ENCODE measurements at regions not wholly inside any gene's neighbourhood (a gene's known extent, or its start where the extent isn't known, plus 50 kb on each side); places are given as distances from the start of the nearest gene placed in this dataset.
"Not testable (repeated sequence)": the region's sequence is repeated elsewhere in the genome, so short reads cannot be mapped to it uniquely, and the experiment has no call there.

DNA sequence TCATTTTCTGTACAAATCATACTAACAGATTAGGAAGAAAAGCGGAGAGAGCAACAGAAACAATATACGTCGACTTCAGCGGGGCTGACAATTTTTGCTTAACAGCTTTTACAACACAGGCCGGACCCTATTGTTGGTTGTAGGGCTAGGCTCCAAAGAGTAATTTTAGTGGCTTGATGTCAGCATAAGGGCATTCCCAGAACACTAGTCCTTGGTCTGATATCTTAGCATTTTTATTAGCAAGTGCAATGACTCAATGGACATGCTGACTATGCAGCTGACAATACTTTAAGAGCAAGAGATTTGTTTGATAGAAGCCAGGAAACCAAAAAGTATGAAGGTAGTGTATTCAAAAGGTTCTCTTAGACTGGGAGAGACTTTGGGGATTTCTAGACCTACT lies 209.9 kb downstream of the LNPK start:
- no peak for DNase-seq (ENCODE audit: low spot score)
- intact Hi-C loops (cut with DNase I), result loop anchor here (2.0 to 10.0 kb wide), 2 partner anchors 63 to 93 kb away; no protein-coding TSS in a partner anchor

DNA sequence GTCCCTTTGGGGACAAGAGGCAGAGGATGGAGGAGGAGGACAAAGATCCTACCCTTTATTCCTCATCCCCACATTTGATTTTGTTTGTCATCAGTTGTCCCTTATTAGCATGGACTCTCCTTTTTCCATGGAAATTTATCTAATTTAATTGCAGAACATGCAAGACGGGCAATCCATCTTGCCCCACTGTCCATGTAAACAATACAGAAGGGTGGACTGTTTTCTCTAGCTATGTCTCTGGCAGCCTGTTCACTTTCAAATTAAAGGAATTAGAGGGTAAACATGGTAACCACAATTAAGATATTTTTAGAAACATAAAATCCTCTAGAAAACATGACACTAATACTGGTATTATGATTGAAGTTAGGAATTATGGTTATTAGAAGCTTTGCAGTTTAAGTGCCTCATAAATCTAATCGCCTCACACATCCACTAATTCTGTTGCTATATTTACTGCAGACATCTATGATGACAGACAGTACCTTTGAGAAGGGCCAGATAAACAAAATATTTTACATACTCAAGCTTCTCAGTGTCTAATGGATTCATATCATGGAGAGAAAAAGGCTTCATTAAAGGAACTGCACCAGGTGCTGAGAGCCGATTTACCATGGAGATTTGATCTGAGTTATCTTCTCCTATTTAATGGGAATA lies 215.5 kb downstream of the LNPK start:
- intact Hi-C loops (cut with DNase I), result no loop called here
- DNase-seq (ENCODE audit: low spot score), result no peak

DNA sequence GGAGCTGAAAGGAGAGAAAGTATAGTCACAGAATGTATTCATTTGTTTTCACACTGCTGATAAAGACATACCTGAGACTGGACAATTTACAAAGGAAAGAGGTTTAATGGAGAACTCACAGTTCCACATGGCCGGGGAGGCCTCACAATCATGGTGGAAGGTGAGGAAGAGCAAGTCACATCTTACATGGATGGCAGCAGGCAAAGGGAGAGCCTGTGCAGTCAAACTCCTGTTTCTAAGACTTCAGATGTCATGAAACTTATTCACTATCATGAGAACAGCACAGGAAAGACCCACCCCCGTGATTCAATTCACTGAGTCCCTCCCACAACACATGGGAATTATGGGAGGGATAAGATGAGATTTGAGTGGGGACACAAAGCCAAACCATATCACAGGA lies 224.7 kb downstream of the LNPK start:
- DNase-seq (ENCODE audit: low spot score); intact Hi-C loops (cut with DNase I): not testable (repeated sequence)

DNA sequence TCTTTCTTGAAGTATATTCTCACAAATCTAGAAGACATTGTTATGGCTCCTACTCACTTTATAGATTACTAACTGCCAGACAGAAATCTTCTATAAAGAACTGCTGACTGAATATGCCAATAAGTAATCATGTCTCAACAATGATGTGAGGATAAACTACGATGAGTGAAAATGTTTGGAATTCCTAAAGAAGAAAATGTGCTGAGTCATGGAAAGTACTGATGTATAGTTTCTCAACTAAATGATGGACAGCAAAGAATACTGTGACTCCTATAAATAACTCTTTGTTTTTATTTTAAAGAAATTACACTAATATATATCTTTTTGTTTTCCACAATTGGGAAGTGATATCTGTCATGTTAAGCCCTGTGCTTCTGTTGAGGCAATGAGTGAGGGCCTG lies 232.9 kb downstream of the LNPK start:
- intact Hi-C loops (cut with DNase I), result no loop called here
- DNase-seq (ENCODE audit: low spot score), result no peak

DNA sequence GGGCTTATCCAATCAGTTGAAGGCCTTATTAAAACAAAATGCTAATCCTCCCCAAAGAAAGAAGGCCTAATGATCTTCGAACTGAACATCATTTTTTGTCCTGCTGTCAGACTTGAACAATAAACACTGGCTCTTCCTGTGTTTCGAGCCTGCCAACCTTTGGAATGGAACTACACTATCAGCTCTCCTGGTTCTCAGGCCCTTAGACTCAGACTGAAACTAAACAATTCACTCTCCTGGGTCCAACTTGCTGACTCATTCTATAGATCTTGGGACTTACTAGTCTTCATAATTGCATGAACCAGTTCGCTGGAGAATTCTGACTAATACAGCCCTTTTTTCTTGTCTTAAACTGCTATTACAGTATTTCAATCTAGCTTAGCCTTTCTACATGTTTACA lies 235.2 kb downstream of the LNPK start:
- no peak for DNase-seq (ENCODE audit: low spot score)
- intact Hi-C loops (cut with DNase I), result no loop called here

DNA sequence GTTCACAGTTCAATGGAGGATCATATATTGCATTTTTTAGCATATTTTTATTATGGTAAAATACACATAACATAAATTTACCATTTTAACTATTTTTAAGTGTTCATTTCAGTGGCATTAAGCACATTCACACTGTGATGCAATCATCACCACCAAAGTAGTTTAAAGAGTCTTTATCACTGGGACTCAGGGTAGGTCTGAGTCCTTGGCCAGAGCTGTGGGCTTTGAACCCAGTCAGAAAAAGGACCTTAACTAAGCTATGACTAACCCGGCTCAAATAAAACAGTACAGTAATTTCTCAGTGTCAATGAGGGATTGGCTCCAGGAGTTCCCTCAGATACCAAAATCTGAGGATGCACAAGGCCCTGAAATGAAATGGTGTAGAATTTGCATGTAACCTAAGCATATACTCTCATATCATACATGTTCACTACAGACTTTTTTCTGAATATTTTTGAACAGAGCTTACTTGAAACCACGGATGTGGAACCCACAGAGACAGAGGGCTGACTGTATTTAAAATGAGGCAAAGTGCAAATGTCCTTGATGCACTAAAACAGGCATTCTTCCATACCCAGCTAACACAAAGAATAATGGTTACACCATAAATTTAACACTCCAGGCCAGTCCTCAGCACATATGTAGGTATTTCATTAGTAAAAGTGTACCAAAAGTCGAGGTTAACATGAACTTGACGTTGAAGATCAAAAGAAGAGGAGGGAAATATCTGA lies 246.2 kb downstream of the LNPK start:
- intact Hi-C loops (cut with DNase I), result no loop called here

DNA sequence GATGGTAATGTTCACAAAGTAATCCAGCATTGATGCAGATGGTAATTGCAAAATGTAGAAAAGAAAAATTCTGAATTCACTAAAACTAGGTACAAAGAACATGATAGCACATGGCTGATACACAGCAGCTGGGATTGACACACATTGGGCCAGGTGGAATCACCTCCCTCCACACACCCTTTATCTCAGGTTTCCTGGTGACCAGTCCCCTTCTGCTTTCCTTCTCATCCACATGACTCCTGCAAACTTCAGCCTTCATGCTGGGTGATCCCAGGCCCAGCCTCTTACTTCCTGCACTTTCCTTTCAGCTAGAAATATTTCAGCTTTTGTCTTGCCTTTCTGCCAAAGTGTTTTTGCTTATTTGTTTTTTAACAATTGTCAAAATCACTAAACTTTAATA lies 246.9 kb downstream of the LNPK start:
- intact Hi-C loops (cut with DNase I), result no loop called here
- no peak for DNase-seq (ENCODE audit: low spot score)

More for the DNA sequence above, 246.2 kb downstream of the LNPK start:
- DNase-seq (ENCODE audit: low spot score), result no peak

DNA sequence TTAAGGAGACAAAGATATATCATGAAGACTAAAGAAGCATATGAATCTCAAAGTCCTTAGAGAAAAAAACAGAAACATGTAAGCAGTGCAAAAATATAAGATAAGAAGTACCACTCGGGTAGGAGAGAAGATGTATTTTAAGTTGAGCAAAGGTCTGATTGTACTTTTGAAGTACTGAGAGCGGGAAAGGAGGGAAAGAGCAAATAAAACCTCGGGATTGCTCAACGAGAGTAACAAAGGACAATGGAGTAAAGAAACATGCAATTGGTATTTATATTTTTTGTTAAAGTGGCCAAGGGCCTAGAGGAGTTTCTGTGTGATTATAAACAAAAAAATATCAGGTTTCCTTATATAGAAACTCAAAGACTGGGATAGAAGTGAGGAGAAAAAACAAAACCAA lies 251.9 kb downstream of the LNPK start:
- DNase-seq (ENCODE audit: low spot score), result no peak
- intact Hi-C loops (cut with DNase I), result no loop called here

DNA sequence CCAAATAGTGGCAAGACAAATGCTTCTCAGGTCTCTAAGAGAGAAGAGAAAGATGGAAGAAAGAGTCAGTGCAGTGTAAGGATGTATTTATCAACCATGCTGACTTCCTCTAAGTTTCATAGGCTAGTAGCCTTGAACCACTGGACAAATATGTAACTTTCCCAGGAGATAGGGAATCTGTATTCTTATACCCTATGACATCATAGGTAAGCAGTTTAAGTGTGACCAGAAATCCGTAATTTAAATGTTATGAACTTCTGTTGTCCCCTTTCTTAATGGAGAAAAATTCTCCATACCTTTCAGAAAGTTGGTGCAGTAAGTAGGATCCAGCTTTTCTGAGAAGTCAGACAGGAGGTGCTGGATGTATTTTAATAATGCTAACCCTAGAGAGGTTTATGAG lies 256.2 kb downstream of the LNPK start:
- DNase-seq (ENCODE audit: low spot score), result no peak
- intact Hi-C loops (cut with DNase I), result no loop called here

DNA sequence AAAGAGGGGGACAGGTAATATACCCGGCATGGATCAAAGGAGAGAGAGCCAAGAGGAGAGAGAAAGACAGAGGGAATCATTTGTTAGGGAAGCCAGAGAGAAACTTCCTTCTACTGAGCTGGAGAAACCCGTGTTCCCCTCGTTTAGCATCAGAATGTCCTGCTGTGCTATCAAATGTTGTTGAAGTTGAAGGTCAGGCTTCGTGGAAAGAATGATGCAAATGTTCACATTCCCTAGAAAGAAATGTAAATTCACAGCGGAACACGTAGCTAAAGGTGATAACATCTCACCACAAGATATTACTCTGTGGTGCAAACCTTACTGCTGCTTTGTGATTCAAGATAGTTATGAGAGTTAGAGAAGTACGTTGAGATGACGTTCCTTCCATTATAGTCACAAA lies 258.1 kb downstream of the LNPK start:
- DNase-seq (ENCODE audit: low spot score), result no peak
- intact Hi-C loops (cut with DNase I), result no loop called here

DNA sequence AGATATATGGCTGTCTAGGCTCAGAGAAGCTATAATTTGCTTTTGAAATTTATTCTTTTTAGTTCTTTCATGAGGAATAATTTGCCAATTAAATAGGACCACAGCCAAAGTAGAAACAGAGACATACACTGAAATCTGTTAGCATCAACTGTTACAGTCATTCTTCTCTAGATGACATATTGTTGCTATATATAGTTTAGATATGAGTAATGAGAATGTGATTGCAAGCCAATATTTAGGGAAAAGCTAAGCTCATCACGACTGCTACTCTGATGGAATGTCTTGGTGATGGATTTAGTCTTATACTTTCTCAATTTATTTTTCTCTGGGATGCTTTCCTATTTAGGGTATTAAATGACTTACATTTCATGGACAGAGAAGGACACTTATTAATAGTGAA lies 259.1 kb downstream of the LNPK start:
- no peak for DNase-seq (ENCODE audit: low spot score)

DNA sequence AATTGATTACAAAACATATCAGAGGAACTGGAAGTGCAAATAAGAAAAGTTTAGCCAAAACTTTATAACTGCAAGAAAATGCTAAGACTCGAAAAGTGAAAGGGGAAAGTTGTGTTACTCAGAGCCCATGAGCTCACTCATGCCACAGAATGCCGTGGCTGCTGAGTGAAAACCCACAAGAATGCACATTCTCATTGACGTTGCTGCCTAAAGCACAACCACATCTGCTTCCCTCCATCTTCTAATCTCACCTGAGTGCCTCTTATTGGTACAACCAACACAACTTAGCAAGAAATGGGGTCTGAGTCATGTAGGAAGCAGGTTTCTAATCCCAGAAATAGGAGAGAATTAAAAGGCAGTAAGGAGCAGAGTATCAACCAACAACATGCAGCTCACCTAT lies 259.7 kb downstream of the LNPK start:
- no peak for DNase-seq (ENCODE audit: low spot score)

More for the DNA sequence above, 259.1 kb downstream of the LNPK start:
- intact Hi-C loops (cut with DNase I), result no loop called here

DNA sequence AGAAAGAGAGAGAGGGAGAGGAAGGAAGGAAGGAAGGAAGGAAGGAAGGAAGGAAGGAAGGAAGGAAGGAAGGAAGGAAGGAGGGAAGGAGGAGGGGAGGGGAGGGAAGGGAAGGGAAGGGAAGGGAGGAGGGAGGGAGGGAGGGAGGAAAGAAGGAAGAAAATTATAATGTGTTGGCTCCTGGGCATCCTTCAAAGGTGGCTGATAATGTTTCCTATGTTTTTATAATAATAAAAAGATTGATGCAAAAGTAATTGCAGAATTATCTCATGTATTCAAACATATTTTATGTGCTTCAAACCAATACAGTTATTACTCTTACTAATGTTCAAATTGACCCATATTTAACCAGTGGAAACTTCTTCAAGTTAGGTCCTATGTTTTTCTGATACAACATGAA lies 260.9 kb downstream of the LNPK start:
- intact Hi-C loops (cut with DNase I), result no loop called here
- no peak for DNase-seq (ENCODE audit: low spot score)

More for the DNA sequence above, 259.7 kb downstream of the LNPK start:
- intact Hi-C loops (cut with DNase I), result no loop called here

DNA sequence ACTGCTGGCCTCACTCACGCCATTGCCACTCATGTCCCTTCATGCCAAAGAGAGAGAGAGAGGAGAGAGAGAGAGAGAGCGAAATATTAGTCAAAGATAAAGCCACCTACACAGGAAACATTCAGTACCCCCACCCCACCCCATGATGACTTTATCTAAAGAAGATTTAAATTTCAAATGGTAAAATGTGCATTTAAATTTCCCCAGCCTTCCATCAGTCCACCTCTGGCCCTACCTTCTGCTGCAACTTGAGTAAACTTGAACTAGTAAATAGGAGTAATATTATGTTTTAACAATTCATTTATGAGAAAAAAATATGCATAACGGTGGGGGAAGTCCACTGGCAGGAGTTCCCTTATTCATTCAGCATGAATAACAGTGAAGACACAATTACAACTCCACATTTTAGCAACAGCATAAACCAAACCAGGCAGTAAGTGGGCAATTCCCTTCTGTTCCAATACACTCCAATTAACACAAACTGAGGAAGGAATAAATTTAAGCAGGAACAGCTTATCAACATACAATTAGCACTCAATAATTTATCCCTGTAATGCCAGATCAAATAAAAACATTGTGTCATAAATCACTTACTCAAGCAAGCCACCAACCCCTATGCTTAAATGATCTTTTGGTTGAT lies 264.2 kb downstream of the LNPK start:
- DNase-seq (ENCODE audit: low spot score), result no peak
- intact Hi-C loops (cut with DNase I), result no loop called here

DNA sequence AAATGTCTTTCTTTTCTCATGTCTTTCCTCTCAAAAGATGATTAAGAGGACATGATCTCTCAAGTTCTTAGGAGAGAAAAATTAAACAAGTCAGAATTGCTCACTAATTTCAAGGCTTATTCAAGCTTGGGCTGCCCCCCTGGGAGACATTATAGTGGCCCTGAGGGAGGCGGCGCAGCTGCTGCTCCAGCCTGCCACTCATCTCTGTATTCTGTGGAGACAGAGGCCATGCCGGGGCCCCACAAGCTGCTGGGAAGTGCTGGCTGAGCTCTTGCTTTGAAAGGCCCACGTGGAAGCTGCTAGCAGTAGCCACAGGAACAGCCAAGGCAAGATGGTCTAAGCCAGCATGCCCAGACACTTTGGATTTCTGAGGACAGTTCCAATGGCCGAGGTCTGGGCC lies 267.4 kb downstream of the LNPK start:
- no peak for DNase-seq (ENCODE audit: low spot score)
- intact Hi-C loops (cut with DNase I), result no loop called here

DNA sequence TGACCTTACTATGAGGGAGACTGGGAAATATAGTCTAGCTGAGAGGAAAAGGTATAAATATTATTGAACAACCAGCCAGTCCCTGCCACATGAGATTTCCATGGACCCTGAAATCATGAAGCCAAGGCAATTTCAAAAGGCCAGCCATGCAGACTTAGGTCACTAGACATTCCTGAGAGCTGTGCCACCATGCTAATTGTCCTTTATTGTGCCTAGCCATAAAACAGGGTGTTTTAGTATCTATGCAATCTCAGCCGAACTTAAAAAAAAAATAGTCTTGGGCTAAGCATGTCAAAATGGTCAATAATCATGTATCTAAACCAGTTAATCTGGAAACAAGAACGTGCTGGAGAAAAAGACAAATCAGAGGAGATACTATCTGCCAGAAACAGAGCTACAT lies 269.5 kb downstream of the LNPK start:
- intact Hi-C loops (cut with DNase I), result no loop called here
- DNase-seq (ENCODE audit: low spot score), result no peak

DNA sequence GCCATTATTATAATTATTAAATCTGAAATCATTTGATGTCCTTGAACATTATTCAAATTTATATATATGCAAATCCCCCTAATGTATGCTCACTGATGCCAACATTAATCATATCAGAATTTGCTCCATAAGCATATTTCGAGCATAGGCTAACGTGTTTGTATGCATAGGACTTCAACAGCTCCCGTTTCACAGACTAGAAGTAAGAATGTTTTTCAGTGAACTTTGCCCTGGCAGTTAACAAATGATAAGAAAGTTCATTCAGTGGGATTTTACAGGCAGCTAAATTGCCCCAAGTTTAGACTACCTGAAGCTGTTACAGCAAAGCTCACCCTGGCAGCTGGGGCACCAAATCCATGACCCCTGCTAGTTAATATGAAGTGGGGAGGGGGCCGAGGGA lies 272.0 kb downstream of the LNPK start:
- DNase-seq (ENCODE audit: low spot score), result no peak
- intact Hi-C loops (cut with DNase I), result no loop called here

DNA sequence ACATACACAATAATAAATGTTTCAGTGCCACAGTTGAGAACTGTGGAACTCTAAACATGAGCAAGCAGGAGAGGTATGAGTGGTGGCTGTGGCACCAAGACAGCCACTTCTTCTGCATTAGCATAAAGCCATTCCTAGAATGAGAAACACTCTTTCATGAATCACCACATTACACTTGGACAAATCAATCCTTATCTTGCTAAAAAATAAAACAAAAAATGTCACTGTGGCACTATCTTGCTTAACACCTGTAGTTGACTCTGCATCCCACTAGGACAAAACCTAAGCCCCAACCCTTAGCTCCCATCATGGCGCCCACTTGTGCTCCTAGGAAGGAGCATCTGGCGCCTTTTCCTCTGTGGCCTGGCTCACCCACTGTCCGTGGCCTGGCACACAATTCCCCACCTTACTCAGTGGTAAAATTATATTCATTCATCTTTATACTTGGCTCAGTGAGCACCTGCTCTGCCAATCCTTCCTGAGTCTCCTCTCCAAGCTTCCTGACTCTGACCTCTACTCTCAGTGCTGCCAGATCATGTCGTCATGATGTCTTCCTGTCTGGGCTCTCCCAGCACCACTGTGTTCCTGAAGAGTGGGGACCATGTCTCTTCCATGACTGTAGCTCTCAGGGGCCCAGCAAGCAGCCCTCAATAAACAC lies 272.9 kb downstream of the LNPK start:
- no peak for DNase-seq (ENCODE audit: low spot score)
- intact Hi-C loops (cut with DNase I), result no loop called here

DNA sequence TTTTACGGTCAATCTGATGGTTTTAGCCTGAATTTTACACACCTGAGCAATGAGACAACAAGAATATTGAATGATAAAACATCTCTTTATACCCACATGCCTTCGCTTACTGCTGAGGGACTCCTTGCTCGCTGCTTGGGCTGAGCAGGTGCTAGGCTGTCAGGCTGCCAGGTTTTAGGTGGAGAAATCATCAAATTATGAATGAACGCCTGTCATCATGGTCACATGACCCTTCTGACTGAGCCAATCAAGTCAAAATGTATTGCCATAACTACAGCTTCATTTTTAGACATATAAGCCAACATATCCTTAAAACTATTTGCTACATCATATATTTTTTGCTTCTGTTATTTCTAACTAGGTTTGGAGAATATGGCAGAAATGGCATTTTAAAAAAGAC lies 274.0 kb downstream of the LNPK start:
- DNase-seq (ENCODE audit: low spot score), result no peak
- intact Hi-C loops (cut with DNase I), result no loop called here

DNA sequence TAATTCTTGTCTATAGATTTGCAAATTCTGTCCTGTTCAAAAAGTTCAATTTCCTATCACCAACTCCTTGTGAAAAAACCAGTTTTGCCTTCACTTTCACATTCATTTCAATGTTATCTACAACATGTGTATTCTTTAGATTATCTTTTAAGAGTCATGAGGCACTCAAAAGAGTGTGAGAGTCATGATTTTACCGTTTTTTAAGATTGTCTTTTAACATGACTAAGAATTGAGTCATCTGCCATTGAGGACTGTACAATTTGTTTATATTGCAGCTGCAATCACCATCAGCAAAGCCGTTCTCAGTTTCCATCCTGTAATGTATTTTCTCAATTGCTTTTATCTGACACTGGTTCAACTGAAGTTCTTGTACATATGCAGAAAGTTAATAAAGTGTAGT lies 275.8 kb downstream of the LNPK start:
- no peak for DNase-seq (ENCODE audit: low spot score)
- intact Hi-C loops (cut with DNase I), result no loop called here

DNA sequence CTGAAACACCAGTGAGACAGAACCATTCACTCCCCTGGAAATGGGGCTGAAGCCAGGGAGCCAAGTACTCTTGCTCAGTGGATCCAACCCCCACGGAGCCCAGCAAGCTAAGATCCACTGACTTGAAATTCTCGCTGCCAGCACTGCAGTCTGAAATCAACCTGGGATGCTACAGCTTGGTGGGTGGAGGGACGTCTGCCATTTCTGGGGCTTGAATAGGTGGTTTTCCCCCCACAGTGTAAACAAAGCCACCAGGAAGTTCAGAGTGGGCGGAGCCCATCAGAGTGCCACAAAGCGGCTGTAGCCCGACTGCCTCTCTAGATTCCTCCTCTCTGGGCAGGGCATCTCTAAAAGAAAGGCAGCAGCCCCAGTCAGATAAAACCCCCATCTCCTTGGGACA lies 292.8 kb downstream of the LNPK start:
- intact Hi-C loops (cut with DNase I), result no loop called here
- DNase-seq (ENCODE audit: low spot score), result no peak

All from cardiac septum (tissue), 1 donor.